ENCODE measurements at regions not wholly inside any gene's neighbourhood (a gene's known extent, or its start where the extent isn't known, plus 50 kb on each side); places are given as distances from the start of the nearest gene placed in this dataset.

DNA sequence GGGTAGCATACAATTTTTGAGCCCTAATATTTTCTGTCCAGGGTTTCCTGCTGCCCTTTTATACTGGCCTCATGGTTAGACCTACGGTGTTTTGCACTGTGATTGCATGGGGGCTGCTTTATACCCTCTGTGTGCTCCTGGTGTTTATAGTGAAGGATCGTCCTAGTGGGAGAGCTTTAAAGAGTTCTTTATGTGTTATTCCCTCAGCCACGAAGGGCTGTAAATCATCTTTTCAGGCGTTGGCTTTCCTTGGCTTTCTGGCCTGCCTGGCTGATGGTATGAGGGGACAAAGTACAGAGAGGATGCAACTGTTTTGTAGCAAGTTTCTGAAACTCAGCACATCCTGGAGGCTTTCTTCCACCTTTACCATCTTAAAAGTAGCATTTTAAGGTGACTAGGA is 464.3 kb downstream of the EPM2A start:
- Mint-ChIP-seq H3K4me1 (peaks cover 12% of the 10 kb centered on the region), H3K27ac (no peak overlapping the region)
- no peak for TF ChIP-seq CTCF (IDR thresholded peaks at IDR 0.05; ENCODE audit: unreplicated experiment)

DNA sequence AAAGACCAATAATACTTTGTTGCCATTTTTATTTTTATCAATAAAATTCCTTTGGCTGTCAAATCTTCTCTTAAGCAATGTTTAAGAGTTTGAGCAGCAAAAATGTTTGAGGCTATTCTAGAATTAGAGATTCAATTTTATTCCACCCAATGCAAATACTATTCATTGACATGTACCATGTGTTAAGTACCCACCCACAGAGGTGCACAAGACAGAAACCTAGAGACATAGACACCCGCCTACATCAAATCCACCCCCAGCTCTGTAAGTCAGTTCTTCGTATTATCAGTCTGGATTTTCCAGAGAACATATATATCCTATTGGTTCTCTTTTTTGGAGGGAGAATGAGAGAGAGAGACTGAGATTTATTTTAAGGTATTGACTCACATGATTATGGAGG is 463.7 kb downstream of the EPM2A start:
- no peak for TF ChIP-seq CTCF (IDR thresholded peaks at IDR 0.05; ENCODE audit: unreplicated experiment)
- Mint-ChIP-seq H3K4me1 (peaks cover 12% of the 10 kb centered on the region), H3K9me3 (no peaks in the 10 kb centered on the region), H3K4me3 (no peak overlapping the region), H3K27me3 (ENCODE audit: low read depth) (peaks cover 11% of the 10 kb centered on the region), H3K27ac (no peak overlapping the region), H3K36me3 (no peaks in the 10 kb centered on the region)
- no peak for DNase-seq (ENCODE audit: low spot score in 2 of 2, unreplicated experiment in 2 of 2)

More for the DNA sequence above, 464.3 kb downstream of the EPM2A start:
- Mint-ChIP-seq H3K9me3 (no peaks in the 10 kb centered on the region), H3K36me3 (no peaks in the 10 kb centered on the region), H3K27me3 (ENCODE audit: low read depth) (peaks cover 11% of the 10 kb centered on the region), H3K4me3 (no peak overlapping the region)
- no peak for DNase-seq (ENCODE audit: low spot score in 2 of 2, unreplicated experiment in 2 of 2)

- DNase-seq (ENCODE audit: low spot score in 2 of 2, unreplicated experiment in 2 of 2): no peak
- H3K36me3 Mint-ChIP-seq: no peaks in the 10 kb centered on the region
- H3K9me3 Mint-ChIP-seq: no peaks in the 10 kb centered on the region
- no peak for TF ChIP-seq CTCF (IDR thresholded peaks at IDR 0.05; ENCODE audit: unreplicated experiment)
- H3K4me3 Mint-ChIP-seq: no peak overlapping the region
- no peak overlapping the region for H3K27ac Mint-ChIP-seq
- peaks cover 12% of the 10 kb centered on the region for H3K4me1 Mint-ChIP-seq
- H3K27me3 Mint-ChIP-seq (ENCODE audit: low read depth): peaks cover 6% of the 10 kb centered on the region
These were observed 463.1 kb downstream of the EPM2A start for GRCh38 chr6:145272246-145272645.

- H3K36me3 Mint-ChIP-seq: no peaks in the 10 kb centered on the region
- no peak for DNase-seq (ENCODE audit: low spot score in 2 of 2, unreplicated experiment in 2 of 2)
- H3K27ac Mint-ChIP-seq: no peak overlapping the region
- no peak for TF ChIP-seq CTCF (IDR thresholded peaks at IDR 0.05; ENCODE audit: unreplicated experiment)
- H3K4me1 Mint-ChIP-seq: peaks cover 17% of the 10 kb centered on the region
- peaks cover 2% of the 10 kb centered on the region for H3K27me3 Mint-ChIP-seq (ENCODE audit: low read depth)
- no peak overlapping the region for H3K4me3 Mint-ChIP-seq
- H3K9me3 Mint-ChIP-seq: no peaks in the 10 kb centered on the region
These were observed 462.2 kb downstream of the EPM2A start for GRCh38 chr6:145273136-145273535.

- no peak overlapping the region for H3K4me3 Mint-ChIP-seq
- H3K36me3 Mint-ChIP-seq: no peaks in the 10 kb centered on the region
- no peaks in the 10 kb centered on the region for H3K9me3 Mint-ChIP-seq
- DNase-seq (ENCODE audit: low spot score in 2 of 2, unreplicated experiment in 2 of 2): no peak
- no peaks in the 10 kb centered on the region for H3K27me3 Mint-ChIP-seq (ENCODE audit: low read depth)
- TF ChIP-seq CTCF (IDR thresholded peaks at IDR 0.05; ENCODE audit: unreplicated experiment): no peak
- H3K4me1 Mint-ChIP-seq: peaks cover 21% of the 10 kb centered on the region
- H3K27ac Mint-ChIP-seq: no peak overlapping the region
These were observed 461.2 kb downstream of the EPM2A start for GRCh38 chr6:145274083-145274482.

DNA sequence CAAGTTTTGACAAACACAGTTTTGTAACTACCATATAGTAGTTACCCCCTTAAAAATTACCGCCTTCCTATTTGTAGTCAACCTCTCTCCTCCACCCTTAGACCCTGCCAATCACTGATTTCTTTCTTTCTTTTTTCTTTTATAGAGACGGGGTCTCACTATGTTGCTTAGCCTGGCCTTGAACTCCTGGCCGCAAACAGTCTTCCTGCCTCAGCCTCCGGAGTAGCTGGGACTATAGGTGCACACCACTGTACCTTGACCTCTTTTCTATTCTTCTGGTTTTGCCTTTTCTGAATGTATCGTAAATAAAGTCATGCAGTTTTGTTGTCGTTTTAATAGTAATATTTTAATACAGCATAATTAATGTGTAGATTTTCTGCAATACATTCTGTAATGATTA is 460.3 kb downstream of the EPM2A start:
- DNase-seq (ENCODE audit: low spot score in 2 of 2, unreplicated experiment in 2 of 2): no peak
- Mint-ChIP-seq H3K27ac (no peak overlapping the region), H3K4me1 (peaks cover 18% of the 10 kb centered on the region), H3K36me3 (no peaks in the 10 kb centered on the region), H3K27me3 (ENCODE audit: low read depth) (no peaks in the 10 kb centered on the region), H3K4me3 (no peak overlapping the region), H3K9me3 (no peaks in the 10 kb centered on the region)
- no peak for TF ChIP-seq CTCF (IDR thresholded peaks at IDR 0.05; ENCODE audit: unreplicated experiment)
